ENCODE measurements at regions not wholly inside any gene's neighbourhood (a gene's known extent, or its start where the extent isn't known, plus 50 kb on each side); places are given as distances from the start of the nearest gene placed in this dataset.

GRCh38 chr5:175579742-175580432 is 78.0 kb upstream of the HRH2 start:
- TF ChIP-seq CTCF (IDR thresholded peaks at IDR 0.05; ENCODE audit: control extremely low read depth, extremely low read depth): no peak
- DNase-seq (no peak), ATAC-seq (ENCODE audit: insufficient read depth, low FRiP score) (no peak)
- 86 to 87% methylated on average over 11 of the region's 11 CpGs for WGBS, 2 donors
- H3K27ac ChIP-seq (ENCODE audit: low read depth in 1 of 2, low read length in 1 of 2): peak overlapping the region in 1 of 2 donors; percentile 13
- H3K9ac ChIP-seq (ENCODE audit: insufficient read depth in 1 of 2, low read length in 2 of 2): no peak overlapping the region
- H3K9me3 ChIP-seq (ENCODE audit: control insufficient read depth in 4 of 4, insufficient read depth in 3 of 4, low read length in 3 of 4): peaks cover 0 to 5% (median 0%) of the 10 kb centered on the region in 4 donors
- no peaks in the 10 kb centered on the region for H3K36me3 ChIP-seq (ENCODE audit: control insufficient read depth in 4 of 4, insufficient read depth in 4 of 4, low read length in 4 of 4)
- H3K27me3 ChIP-seq (ENCODE audit: control insufficient read depth in 3 of 3, insufficient read depth in 3 of 3, low read length in 2 of 3): peaks cover 0 to 6% (median 2%) of the 10 kb centered on the region in 3 donors
- H3K4me3 ChIP-seq: no peak overlapping the region
- H3K4me1 ChIP-seq (ENCODE audit: control insufficient read depth in 5 of 5, insufficient read depth in 5 of 5, low read length in 5 of 5): peaks cover 0 to 3% (median 0%) of the 10 kb centered on the region in 5 donors

GRCh38 chr5:175582697-175583096 is 75.2 kb upstream of the HRH2 start:
- DNase-seq (no peak), ATAC-seq (ENCODE audit: insufficient read depth, low FRiP score) (no peak)
- H3K27ac ChIP-seq (ENCODE audit: low read depth in 1 of 2, low read length in 1 of 2): no peak overlapping the region
- H3K9me3 ChIP-seq (ENCODE audit: control insufficient read depth in 4 of 4, insufficient read depth in 3 of 4, low read length in 3 of 4): peaks cover 0 to 9% (median 0%) of the 10 kb centered on the region in 4 donors
- TF ChIP-seq CTCF (IDR thresholded peaks at IDR 0.05; ENCODE audit: control extremely low read depth, extremely low read depth): no peak
- H3K9ac ChIP-seq (ENCODE audit: insufficient read depth in 1 of 2, low read length in 2 of 2): no peak overlapping the region
- no peak overlapping the region for H3K4me3 ChIP-seq
- no peaks in the 10 kb centered on the region for H3K36me3 ChIP-seq (ENCODE audit: control insufficient read depth in 4 of 4, insufficient read depth in 4 of 4, low read length in 4 of 4)
- 86 to 95% methylated on average over 4 of the region's 4 CpGs for WGBS, 2 donors
- H3K27me3 ChIP-seq (ENCODE audit: control insufficient read depth in 3 of 3, insufficient read depth in 3 of 3, low read length in 2 of 3): peaks cover 0 to 6% (median 0%) of the 10 kb centered on the region in 3 donors
- peaks cover 0 to 3% (median 0%) of the 10 kb centered on the region in 5 donors for H3K4me1 ChIP-seq (ENCODE audit: control insufficient read depth in 5 of 5, insufficient read depth in 5 of 5, low read length in 5 of 5)

- H3K9ac ChIP-seq (ENCODE audit: insufficient read depth in 1 of 2, low read length in 2 of 2): no peak overlapping the region
- H3K27ac ChIP-seq (ENCODE audit: low read depth in 1 of 2, low read length in 1 of 2): no peak overlapping the region
- peaks cover 0 to 3% (median 0%) of the 10 kb centered on the region in 5 donors for H3K4me1 ChIP-seq (ENCODE audit: control insufficient read depth in 5 of 5, insufficient read depth in 5 of 5, low read length in 5 of 5)
- H3K4me3 ChIP-seq: no peak overlapping the region
- no peaks in the 10 kb centered on the region for H3K36me3 ChIP-seq (ENCODE audit: control insufficient read depth in 4 of 4, insufficient read depth in 4 of 4, low read length in 4 of 4)
- TF ChIP-seq CTCF (IDR thresholded peaks at IDR 0.05; ENCODE audit: control extremely low read depth, extremely low read depth): no peak
- no peak for ATAC-seq (ENCODE audit: insufficient read depth, low FRiP score)
- 77 to 81% methylated on average over 5 of the region's 5 CpGs for WGBS, 2 donors
- H3K27me3 ChIP-seq (ENCODE audit: control insufficient read depth in 3 of 3, insufficient read depth in 3 of 3, low read length in 2 of 3): peaks cover 0 to 6% (median 0%) of the 10 kb centered on the region in 3 donors
- H3K9me3 ChIP-seq (ENCODE audit: control insufficient read depth in 4 of 4, insufficient read depth in 3 of 4, low read length in 3 of 4): peaks cover 0 to 12% (median 0%) of the 10 kb centered on the region in 4 donors
- DNase-seq: no peak
Observed at GRCh38 chr5:175585567-175585966, 72.3 kb upstream of the HRH2 start.

Data from lung (tissue), 11 donors.